NCI-H2227 treated with DMSO at 0.1 percent for 48 hours (cell line): ENCODE measurements at regions not wholly inside any gene's neighbourhood (a gene's known extent, or its start where the extent isn't known, plus 50 kb on each side); places are given as distances from the start of the nearest gene placed in this dataset.

ENCODE experiments used
- DNase-seq: peaks from one replicate; lab custom pipeline; 2025; lab: John Stamatoyannopoulos, UW

DNA sequence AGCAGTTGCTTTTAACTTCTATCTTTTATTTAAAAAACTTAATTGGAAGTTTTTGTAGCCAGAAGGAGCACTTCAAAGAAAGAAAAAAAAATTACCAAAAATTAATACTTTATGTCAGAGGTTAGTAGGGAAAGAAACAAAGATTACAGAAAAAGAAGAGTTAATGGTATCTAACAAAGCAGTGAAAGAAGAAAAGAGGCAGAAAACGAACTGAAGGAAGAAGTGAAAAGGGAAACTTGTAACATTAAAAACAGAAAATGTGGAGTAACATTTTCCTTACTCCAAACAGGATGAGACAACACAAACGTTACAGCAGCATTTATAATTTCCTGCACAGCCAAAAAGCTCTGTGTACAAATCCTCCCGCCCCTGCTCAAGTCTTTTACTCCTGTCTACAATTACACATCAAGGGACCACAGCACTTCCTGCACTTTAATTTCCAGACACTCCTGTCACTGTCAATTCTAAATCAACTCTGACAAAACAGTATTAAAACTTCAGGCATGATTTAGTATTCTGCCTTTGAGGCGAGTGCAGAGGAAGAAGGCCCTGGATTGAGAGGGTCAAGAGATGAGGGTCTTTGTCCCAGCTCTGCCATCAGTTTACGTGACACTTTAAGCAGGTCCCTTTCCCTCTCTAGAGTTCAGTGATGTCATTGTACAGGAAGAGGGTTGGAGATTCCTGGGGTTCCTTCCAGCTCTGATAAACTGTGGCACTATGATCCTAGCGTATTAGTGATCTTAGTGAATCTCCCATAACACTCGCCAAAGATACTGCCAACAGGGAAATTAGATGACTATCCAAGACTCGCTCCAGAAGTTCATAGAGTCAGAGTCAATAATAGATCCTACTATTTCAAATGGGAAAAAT lies 53.2 kb upstream of the LSM14A start:
- DNase-seq: no peak

DNA sequence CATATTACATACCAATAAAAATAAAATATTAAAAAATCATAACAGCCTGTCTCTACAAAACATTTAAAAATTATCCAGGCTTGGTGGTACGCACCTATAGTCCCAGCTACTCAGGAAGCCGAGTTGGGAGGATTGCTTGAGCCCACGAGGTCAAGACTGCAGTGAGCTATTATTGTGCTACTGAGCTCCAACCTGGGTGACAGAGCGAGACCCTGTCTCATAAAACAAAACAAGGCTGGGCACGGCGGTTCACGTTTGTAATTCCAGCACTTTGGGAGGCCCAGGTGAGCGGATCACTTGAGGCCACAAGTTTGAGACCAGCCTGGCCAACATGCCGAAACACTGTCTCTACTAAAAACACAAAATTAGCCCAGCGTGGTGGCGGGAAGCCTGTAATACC lies 52.2 kb upstream of the LSM14A start:
- no peak for DNase-seq

DNA sequence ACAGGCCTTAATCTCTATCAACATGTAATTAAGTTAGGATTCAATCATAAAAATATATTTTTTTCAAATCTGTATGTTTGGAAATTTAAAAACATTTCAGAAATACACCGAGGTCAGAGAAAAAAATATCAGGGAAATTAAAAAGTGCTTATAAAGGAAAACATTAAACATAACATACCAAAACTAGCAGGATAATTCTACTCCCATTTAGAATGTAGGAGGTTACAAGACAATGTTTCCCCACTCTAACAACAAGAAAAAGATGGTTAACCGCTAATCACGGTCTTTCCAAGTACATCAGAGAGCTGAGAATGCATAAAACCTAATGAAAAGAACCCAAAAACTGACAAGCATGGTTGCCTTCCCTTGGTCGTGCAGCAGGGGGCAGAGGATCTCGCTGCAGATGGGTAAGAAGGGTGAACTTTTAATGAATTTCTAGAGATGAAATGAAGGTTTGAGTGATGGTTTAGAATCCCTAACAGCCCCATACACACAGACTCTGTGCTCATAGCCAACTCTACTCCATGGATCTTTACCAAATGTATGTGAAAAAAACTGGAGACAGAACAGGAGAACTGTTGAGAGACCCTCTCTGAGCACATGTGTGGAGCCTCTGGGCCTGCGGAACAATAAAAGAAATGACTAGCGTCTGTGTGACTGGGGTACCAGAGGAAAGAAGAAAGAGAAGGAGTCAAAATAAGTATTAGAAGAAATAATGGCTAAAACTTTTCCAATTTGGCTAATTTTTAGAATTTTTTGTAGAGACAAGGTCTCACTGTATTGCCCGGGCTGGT lies 51.3 kb upstream of the LSM14A start:
- peak; percentile 47 for DNase-seq
